HCT116 (cell line): ENCODE measurements at regions not wholly inside any gene's neighbourhood (a gene's known extent, or its start where the extent isn't known, plus 50 kb on each side); places are given as distances from the start of the nearest gene placed in this dataset.
A peak's percentile ranks its signal among the peaks of the same experiment; 100 is the strongest.

ENCODE experiments used
- ATAC-seq: fragments of 200-7000 bp; cut with Tn5 transposase; 2 replicates; pipeline ENCODE4 v1.9.1; 2020; ENCODE audit warnings: mild to moderate bottlenecking, moderate library complexity
- BruUV-seq: library from RNA; stranded (reverse); fragments of 400-500 nt; replicated peaks from 2 replicates; lab custom pipeline; 2021; lab: Mats Ljungman, UMichigan
- CTCF ChIA-PET: fragments of 300-600 bp; sonication (Branson Sonifier 250); formaldehyde crosslinking; loops from one replicate; lab custom pipeline; 2021; ENCODE audit warnings: antibody characterized with exemption; lab: Charles Lee
- POLR2A ChIA-PET: fragments of 300-600, 350-600 bp; sonication (Branson Sonifier 250); formaldehyde crosslinking; loops from one replicate; lab custom pipeline; 2021; ENCODE audit warnings: antibody characterized with exemption; lab: Charles Lee
- RAD21 ChIA-PET, 2 experiments: fragments of 300-600 bp; sonication (Branson Sonifier 250); formaldehyde crosslinking; loops; one replicate each; lab custom pipeline; 2023; ENCODE audit warnings: low total read pairs in 2 of 2; ENCODE audit not compliant: uncharacterized antibody in 2 of 2, unreplicated experiment in 2 of 2, low non-redundant PET in 1 of 2; lab: Charles Lee
- DNase-seq: peaks from one replicate; pipeline ENCODE4 v3.0.0-alpha.2; 2010; ENCODE audit warnings: low read depth, low spot score
- H2AFZ ChIP-seq: fragments of 200-600 bp; shearing (Covaris generic), sonication (generic); 2 replicates; pipeline ENCODE4 v1.6.1; 2017; ENCODE audit warnings: low read depth, mixed run types, mixed read lengths, antibody characterized with exemption, low read length; ENCODE audit not compliant: poor library complexity, severe bottlenecking
- H3K27ac ChIP-seq: 2 replicates; pipeline ENCODE4 v1.5.1; 2012; ENCODE audit warnings: low read depth, low read length
- H3K27me3 ChIP-seq: fragments of 200-600 bp; sonication (generic); 2 replicates; pipeline ENCODE4 v1.6.1; 2016; ENCODE audit warnings: mixed run types, low read length, mixed read lengths; ENCODE audit not compliant: insufficient read depth
- H3K36me3 ChIP-seq, 2 experiments: fragments of 200-500 bp in 1 of 2; fragments of 200-600 bp in 1 of 2; sonication (Bioruptor generic) in 1 of 2; sonication (generic) in 1 of 2; 2 replicates each; pipeline versions ENCODE4 v1.5.1 to v1.6.1; 2014 to 2016; ENCODE audit warnings: low read length in 2 of 2, inconsistent platforms in 1 of 2, mixed read lengths in 1 of 2, mixed run types in 1 of 2; ENCODE audit not compliant: insufficient read depth in 2 of 2, control insufficient read depth in 1 of 2
- H3K4me1 ChIP-seq, 2 experiments: fragments of 200-600 bp in 1 of 2; sonication (generic) in 1 of 2; 2 replicates each; pipeline versions ENCODE4 v1.5.1 to v1.6.1; 2012 to 2017; ENCODE audit warnings: low read length in 2 of 2, inconsistent platforms in 1 of 2, mild to moderate bottlenecking in 1 of 2, mixed read lengths in 1 of 2, mixed run types in 1 of 2, moderate library complexity in 1 of 2; ENCODE audit not compliant: insufficient read depth in 2 of 2, control insufficient read depth in 1 of 2
- H3K4me2 ChIP-seq: fragments of 200-600 bp; sonication (generic); 2 replicates; pipeline ENCODE4 v1.6.1; 2017; ENCODE audit warnings: mixed run types, low read length, mixed read lengths
- H3K4me3 ChIP-seq, 2 experiments: fragments of 200-600 bp in 1 of 2; sonication (generic) in 1 of 2; replicated peaks in 1 of 2; 2 replicates each; pipeline ENCODE4 v1.5.1; 2011 to 2016; ENCODE audit warnings: low read length in 2 of 2, control low read depth in 1 of 2, low read depth in 1 of 2, mild to moderate bottlenecking in 1 of 2, mixed read lengths in 1 of 2, mixed run types in 1 of 2
- H3K79me2 ChIP-seq: fragments of 200-600 bp; sonication (generic); 2 replicates; pipeline ENCODE4 v1.6.1; 2017; ENCODE audit warnings: mild to moderate bottlenecking, mixed run types, low read length, moderate library complexity, mixed read lengths; ENCODE audit not compliant: insufficient read depth
- H3K9ac ChIP-seq: fragments of 200-600 bp; sonication (generic); 2 replicates; pipeline ENCODE4 v1.6.1; 2016; ENCODE audit warnings: low read length, mixed read lengths
- H3K9me2 ChIP-seq: fragments of 200-600 bp; sonication (generic), shearing (Covaris generic); 2 replicates; pipeline ENCODE4 v1.6.1; 2017; ENCODE audit warnings: mixed run types, mild to moderate bottlenecking, moderate library complexity; ENCODE audit not compliant: insufficient read depth
- H3K9me3 ChIP-seq, 2 experiments: fragments of 200-500 bp in 1 of 2; fragments of 200-600 bp in 1 of 2; sonication (Bioruptor generic) in 1 of 2; sonication (generic) in 1 of 2; 2 replicates each; pipeline ENCODE4 v1.6.1; 2014 to 2017; ENCODE audit warnings: low read length in 2 of 2, mixed read lengths in 2 of 2, inconsistent platforms in 1 of 2, low read depth in 1 of 2, mild to moderate bottlenecking in 1 of 2, mixed run types in 1 of 2, moderate library complexity in 1 of 2; ENCODE audit not compliant: control insufficient read depth in 1 of 2, insufficient read depth in 1 of 2
- H4K20me1 ChIP-seq: fragments of 200-600 bp; sonication (generic), shearing (Covaris generic); 2 replicates; pipeline ENCODE4 v1.6.1; 2017; ENCODE audit warnings: mixed run types, mild to moderate bottlenecking, moderate library complexity; ENCODE audit not compliant: insufficient read depth
- CEBPB ChIP-seq: IDR thresholded peaks from 2 replicates; pipeline ENCODE4 v1.6.1; 2012; ENCODE audit warnings: low read depth
- EGR1 ChIP-seq: IDR thresholded peaks from 2 replicates; pipeline ENCODE4 v1.6.1; 2012; ENCODE audit warnings: low read depth
- ELF1 ChIP-seq: IDR thresholded peaks from 2 replicates; pipeline ENCODE4 v1.6.1; 2012; ENCODE audit warnings: low read depth, borderline replicate concordance
- EZH2 ChIP-seq: fragments of 200-600 bp; sonication (generic); IDR thresholded peaks from 2 replicates; pipeline ENCODE4 v1.6.1; 2017; ENCODE audit warnings: antibody characterized with exemption, mixed run types
- EZH2phosphoT487 ChIP-seq: fragments of 200-600 bp; IDR thresholded peaks from 2 replicates; pipeline ENCODE4 v1.6.1; 2018; ENCODE audit warnings: antibody characterized with exemption, borderline replicate concordance
- FOSL1 ChIP-seq: IDR thresholded peaks from 2 replicates; pipeline ENCODE4 v1.6.1; 2012; ENCODE audit warnings: low read depth
- POLR2AphosphoS5 ChIP-seq: IDR thresholded peaks from 2 replicates; pipeline ENCODE4 v1.6.1; 2011; ENCODE audit warnings: mild to moderate bottlenecking, low read depth, low read length, moderate library complexity
- RAD21 ChIP-seq: IDR thresholded peaks from 2 replicates; pipeline ENCODE4 v1.6.1; 2012; ENCODE audit warnings: low read depth, mild to moderate bottlenecking
- SIN3A ChIP-seq: IDR thresholded peaks from 2 replicates; pipeline ENCODE4 v1.6.1; 2012; ENCODE audit warnings: low read depth
- SP1 ChIP-seq: IDR thresholded peaks from 2 replicates; pipeline ENCODE4 v1.6.1; 2012; ENCODE audit warnings: low read depth
- SRF ChIP-seq: IDR thresholded peaks from 2 replicates; pipeline ENCODE4 v1.6.1; 2012; ENCODE audit warnings: low read depth
- TCF7L2 ChIP-seq: IDR thresholded peaks from 2 replicates; pipeline ENCODE4 v1.7.0; 2011; ENCODE audit warnings: borderline replicate concordance, inconsistent platforms; ENCODE audit not compliant: insufficient read depth, insufficient read length; ENCODE audit errors: extremely low read depth
- YY1 ChIP-seq: IDR thresholded peaks from 2 replicates; pipeline ENCODE4 v1.6.1; 2011; ENCODE audit warnings: low read length, low read depth, moderate library complexity, mild to moderate bottlenecking; ENCODE audit not compliant: insufficient replicate concordance; ENCODE audit errors: extremely low read depth
- ZNF274 ChIP-seq: fragments of 200-500 bp; sonication (Bioruptor generic); IDR thresholded peaks from 2 replicates; pipeline ENCODE4 v1.6.1; 2014; ENCODE audit warnings: mild to moderate bottlenecking, low read depth, low read length, inconsistent platforms
- intact Hi-C: fragments of 100-400 bp; cut with micrococcal nuclease; formaldehyde crosslinking; loops from 2 replicates; pipeline ENCODE4 v1.10.0; 2022
- TF ChIP-seq, protein P1 (sequence below): IDR thresholded peaks from 2 replicates; pipeline ENCODE4 v1.6.1; 2012; ENCODE audit warnings: low read depth
- TF ChIP-seq, protein P2 (sequence below): IDR thresholded peaks from 2 replicates; pipeline ENCODE4 v1.6.1; 2012
- TF ChIP-seq, protein P3 (sequence below), 3 experiments: fragments of 200-600 bp in 1 of 3; sonication (generic) in 1 of 3; IDR thresholded peaks in 2 of 3; conservative IDR thresholded peaks in 1 of 3; 2 replicates each; pipeline ENCODE4 v1.5.1; 2012 to 2017; ENCODE audit warnings: low read depth in 2 of 3, low read length in 2 of 3, antibody characterized with exemption in 1 of 3, borderline replicate concordance in 1 of 3, control low read depth in 1 of 3, mild to moderate bottlenecking in 1 of 3, mixed read lengths in 1 of 3, mixed run types in 1 of 3, moderate library complexity in 1 of 3; ENCODE audit not compliant: insufficient read depth in 1 of 3
- TF ChIP-seq, protein P4 (sequence below): IDR thresholded peaks from 2 replicates; pipeline ENCODE4 v1.6.1; 2012

DNA sequence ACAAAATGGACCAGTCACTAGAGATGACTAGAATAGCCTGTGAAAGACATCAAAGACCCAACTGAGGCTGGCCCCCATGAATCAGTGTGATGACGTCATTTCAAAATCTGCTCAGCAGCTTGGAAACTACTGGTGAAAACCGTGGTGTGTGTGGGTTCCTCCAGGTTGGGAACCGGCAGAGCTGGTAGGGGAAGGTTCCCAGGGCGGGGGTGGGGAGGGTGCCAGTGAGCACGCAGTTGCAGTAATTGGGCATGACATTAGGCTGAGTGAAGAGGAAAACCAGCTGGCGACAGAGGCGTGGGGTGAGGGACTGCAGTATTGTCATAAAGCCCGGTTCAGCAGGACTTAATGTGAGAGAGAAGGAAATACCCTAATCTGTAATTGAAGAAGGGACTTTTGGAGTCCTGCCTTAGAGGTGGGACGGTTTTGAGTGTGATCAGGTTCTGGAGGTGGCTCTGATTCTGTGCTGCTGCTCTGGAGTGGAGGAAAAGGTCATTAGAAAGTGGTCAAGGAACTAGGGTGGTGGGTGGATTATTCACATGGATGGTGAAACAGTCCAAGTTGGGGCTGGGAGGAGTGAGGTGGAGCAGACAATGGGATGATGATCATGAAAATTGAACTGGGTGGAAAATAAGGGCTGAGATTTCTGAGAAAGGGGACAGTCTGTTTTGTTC lies 52.0 kb upstream of the MTHFD1L start (continued):
- TF ChIP-seq POLR2AphosphoS5: peak; percentile 58
- no peak for TF ChIP-seq ZNF274
- no peak for TF ChIP-seq ELF1
- TF ChIP-seq EZH2: no peak

DNA sequence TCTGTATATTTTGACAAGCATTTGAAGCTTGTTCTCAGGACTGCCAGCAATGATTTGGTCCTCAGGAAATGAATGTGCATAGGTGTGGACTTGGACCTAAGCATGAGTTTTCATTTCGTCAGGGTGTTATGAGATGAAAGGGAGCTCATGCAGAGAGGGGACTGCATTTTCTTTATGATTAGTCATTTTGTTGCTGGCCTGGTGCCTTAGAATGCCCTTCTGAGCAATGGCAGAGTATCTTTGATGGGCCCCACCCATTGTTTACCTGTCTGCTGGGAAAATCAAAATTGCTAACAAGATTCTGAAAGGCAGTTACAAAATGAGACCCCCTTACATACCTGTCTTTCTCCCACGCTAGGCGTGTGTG lies 51.5 kb upstream of the MTHFD1L start:
- Histone ChIP-seq H3K4me1 (peaks cover 30 to 39% of the 10 kb centered on the region in 2 experiments), H3K27me3 (no peaks in the 10 kb centered on the region), H3K4me2 (peak overlapping the region; percentile 70), H3K9me3 (no peaks in the 10 kb centered on the region), H3K9ac (peak overlapping the region; percentile 35), H3K4me3 (peak overlapping the region; percentile 11 to 47), H3K79me2 (no peaks in the 10 kb centered on the region), H3K9me2 (no peaks in the 10 kb centered on the region), H2AFZ (no peak overlapping the region), H3K27ac (peak overlapping the region; percentile 90), H4K20me1 (no peaks in the 10 kb centered on the region), H3K36me3 (no peaks in the 10 kb centered on the region)
- ChIA-PET POLR2A (interaction anchor here (1.0 to 1.7 kb wide), 6 partner anchors 12 to 396 kb away, joined by 3 to 25 read pairs (median 6); no protein-coding TSS in a partner anchor), RAD21 (interaction anchor here (0.9 to 1.6 kb wide), 5 partner anchors 128 to 396 kb away, joined by 3 to 11 read pairs (median 9); no protein-coding TSS in a partner anchor), CTCF (interaction anchor here (0.6 to 3.4 kb wide), 19 partner anchors 11 to 979 kb away, joined by 3 to 50 read pairs (median 5); partner anchors contain the start of gene ULBP3)
- DNase-seq (peak; percentile 92), ATAC-seq (peak; percentile 71)
- intact Hi-C loops: loop anchor here (1.0 to 10.0 kb wide), 7 partner anchors 127 to 969 kb away; partner anchors contain the start of gene PPP1R14C
- no TSS peak for BruUV-seq
- TF ChIP-seq EGR1 (no peak), SIN3A (peak; percentile 67; the same call in 1 of the 2 replicates), YY1 (peak; percentile 75), EZH2phosphoT487 (no peak), FOSL1 (peak; percentile 88), POLR2AphosphoS5 (peak; percentile 63; the same call in 1 of the 2 replicates), RAD21 (peak; percentile 41), CEBPB (peak; percentile 91), SP1 (peak; percentile 92), TCF7L2 (peak; percentile 95), SRF (no peak), ELF1 (no peak)
- TF ChIP-seq, protein P1, sequence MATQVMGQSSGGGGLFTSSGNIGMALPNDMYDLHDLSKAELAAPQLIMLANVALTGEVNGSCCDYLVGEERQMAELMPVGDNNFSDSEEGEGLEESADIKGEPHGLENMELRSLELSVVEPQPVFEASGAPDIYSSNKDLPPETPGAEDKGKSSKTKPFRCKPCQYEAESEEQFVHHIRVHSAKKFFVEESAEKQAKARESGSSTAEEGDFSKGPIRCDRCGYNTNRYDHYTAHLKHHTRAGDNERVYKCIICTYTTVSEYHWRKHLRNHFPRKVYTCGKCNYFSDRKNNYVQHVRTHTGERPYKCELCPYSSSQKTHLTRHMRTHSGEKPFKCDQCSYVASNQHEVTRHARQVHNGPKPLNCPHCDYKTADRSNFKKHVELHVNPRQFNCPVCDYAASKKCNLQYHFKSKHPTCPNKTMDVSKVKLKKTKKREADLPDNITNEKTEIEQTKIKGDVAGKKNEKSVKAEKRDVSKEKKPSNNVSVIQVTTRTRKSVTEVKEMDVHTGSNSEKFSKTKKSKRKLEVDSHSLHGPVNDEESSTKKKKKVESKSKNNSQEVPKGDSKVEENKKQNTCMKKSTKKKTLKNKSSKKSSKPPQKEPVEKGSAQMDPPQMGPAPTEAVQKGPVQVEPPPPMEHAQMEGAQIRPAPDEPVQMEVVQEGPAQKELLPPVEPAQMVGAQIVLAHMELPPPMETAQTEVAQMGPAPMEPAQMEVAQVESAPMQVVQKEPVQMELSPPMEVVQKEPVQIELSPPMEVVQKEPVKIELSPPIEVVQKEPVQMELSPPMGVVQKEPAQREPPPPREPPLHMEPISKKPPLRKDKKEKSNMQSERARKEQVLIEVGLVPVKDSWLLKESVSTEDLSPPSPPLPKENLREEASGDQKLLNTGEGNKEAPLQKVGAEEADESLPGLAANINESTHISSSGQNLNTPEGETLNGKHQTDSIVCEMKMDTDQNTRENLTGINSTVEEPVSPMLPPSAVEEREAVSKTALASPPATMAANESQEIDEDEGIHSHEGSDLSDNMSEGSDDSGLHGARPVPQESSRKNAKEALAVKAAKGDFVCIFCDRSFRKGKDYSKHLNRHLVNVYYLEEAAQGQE: no peak
- TF ChIP-seq, protein P2, sequence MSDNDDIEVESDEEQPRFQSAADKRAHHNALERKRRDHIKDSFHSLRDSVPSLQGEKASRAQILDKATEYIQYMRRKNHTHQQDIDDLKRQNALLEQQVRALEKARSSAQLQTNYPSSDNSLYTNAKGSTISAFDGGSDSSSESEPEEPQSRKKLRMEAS: peak; percentile 74
- TF ChIP-seq, protein P3, sequence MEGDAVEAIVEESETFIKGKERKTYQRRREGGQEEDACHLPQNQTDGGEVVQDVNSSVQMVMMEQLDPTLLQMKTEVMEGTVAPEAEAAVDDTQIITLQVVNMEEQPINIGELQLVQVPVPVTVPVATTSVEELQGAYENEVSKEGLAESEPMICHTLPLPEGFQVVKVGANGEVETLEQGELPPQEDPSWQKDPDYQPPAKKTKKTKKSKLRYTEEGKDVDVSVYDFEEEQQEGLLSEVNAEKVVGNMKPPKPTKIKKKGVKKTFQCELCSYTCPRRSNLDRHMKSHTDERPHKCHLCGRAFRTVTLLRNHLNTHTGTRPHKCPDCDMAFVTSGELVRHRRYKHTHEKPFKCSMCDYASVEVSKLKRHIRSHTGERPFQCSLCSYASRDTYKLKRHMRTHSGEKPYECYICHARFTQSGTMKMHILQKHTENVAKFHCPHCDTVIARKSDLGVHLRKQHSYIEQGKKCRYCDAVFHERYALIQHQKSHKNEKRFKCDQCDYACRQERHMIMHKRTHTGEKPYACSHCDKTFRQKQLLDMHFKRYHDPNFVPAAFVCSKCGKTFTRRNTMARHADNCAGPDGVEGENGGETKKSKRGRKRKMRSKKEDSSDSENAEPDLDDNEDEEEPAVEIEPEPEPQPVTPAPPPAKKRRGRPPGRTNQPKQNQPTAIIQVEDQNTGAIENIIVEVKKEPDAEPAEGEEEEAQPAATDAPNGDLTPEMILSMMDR (IDR thresholded peaks at IDR 0.05 in 2 of 3, conservative IDR thresholded peaks at IDR 0.05 in 1 of 3; ENCODE audit: borderline replicate concordance in 1 of 3, insufficient read depth in 1 of 3, low read depth in 2 of 3, low read length in 2 of 3): no peak
- TF ChIP-seq, protein P4, sequence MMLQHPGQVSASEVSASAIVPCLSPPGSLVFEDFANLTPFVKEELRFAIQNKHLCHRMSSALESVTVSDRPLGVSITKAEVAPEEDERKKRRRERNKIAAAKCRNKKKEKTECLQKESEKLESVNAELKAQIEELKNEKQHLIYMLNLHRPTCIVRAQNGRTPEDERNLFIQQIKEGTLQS: peak; percentile 65; the same call in 1 of the 2 replicates
